GM12878 (cell line): ENCODE measurements at regions not wholly inside any gene's neighbourhood (a gene's known extent, or its start where the extent isn't known, plus 50 kb on each side); places are given as distances from the start of the nearest gene placed in this dataset.

ENCODE experiments used
- ASH2L ChIP-seq: fragments of 300-600, 200-600 bp; sonication (generic); IDR thresholded peaks from 2 replicates; pipeline ENCODE4 v1.6.1; 2017; ENCODE audit warnings: low read depth, mild to moderate bottlenecking, borderline replicate concordance
- CEBPZ ChIP-seq: fragments of 150-350 bp; IDR thresholded peaks from 2 replicates; pipeline ENCODE4 v1.6.1; 2016; ENCODE audit warnings: low read depth, low read length
- CUX1 ChIP-seq: IDR thresholded peaks from 2 replicates; pipeline ENCODE4 v1.6.1; 2012; ENCODE audit warnings: improper control_type of control experiment, low read depth, low read length; ENCODE audit not compliant: insufficient replicate concordance
- E2F8 ChIP-seq: fragments of 450-650 bp; IDR thresholded peaks from 2 replicates; pipeline ENCODE4 v1.6.1; 2018; ENCODE audit warnings: mild to moderate bottlenecking, low read depth, moderate library complexity; ENCODE audit not compliant: partially characterized antibody
- EP300 ChIP-seq, 2 experiments: fragments of 150-350 bp in 1 of 2; IDR thresholded peaks; 2 replicates each; pipeline ENCODE4 v1.6.1; 2011 to 2012; ENCODE audit warnings: low read depth in 2 of 2, low read length in 2 of 2, borderline replicate concordance in 1 of 2, improper control_type of control experiment in 1 of 2, inconsistent platforms in 1 of 2; ENCODE audit not compliant: control insufficient read depth in 1 of 2
- ESRRA ChIP-seq: IDR thresholded peaks from 2 replicates; pipeline ENCODE4 v1.6.1; 2012; ENCODE audit warnings: mild to moderate bottlenecking, low read length, improper control_type of control experiment
- ETV6 ChIP-seq, 2 experiments: fragments of 450-650 bp in 1 of 2; IDR thresholded peaks in 1 of 2; conservative IDR thresholded peaks in 1 of 2; 2 replicates each; pipeline ENCODE4 v1.6.1; 2014; ENCODE audit warnings: antibody characterized with exemption in 1 of 2, borderline replicate concordance in 1 of 2, low read depth in 1 of 2, mild to moderate bottlenecking in 1 of 2, moderate library complexity in 1 of 2
- FOXK2 ChIP-seq: fragments of 450-650 bp; IDR thresholded peaks from 2 replicates; pipeline ENCODE4 v1.6.1; 2017; ENCODE audit warnings: mild to moderate bottlenecking, moderate library complexity
- GATAD2B ChIP-seq: fragments of 450-650 bp; conservative IDR thresholded peaks from 2 replicates; pipeline ENCODE4 v1.6.1; 2017; ENCODE audit warnings: low read depth, mild to moderate bottlenecking, moderate library complexity
- JUNB ChIP-seq: IDR thresholded peaks from 2 replicates; pipeline ENCODE4 v1.6.1; 2016; ENCODE audit warnings: antibody characterized with exemption, mild to moderate bottlenecking
- MLLT1 ChIP-seq: fragments of 450-650 bp; IDR thresholded peaks from 2 replicates; pipeline ENCODE4 v1.6.1; 2016; ENCODE audit warnings: mild to moderate bottlenecking
- MTA2 ChIP-seq: fragments of 450-650 bp; IDR thresholded peaks from 2 replicates; pipeline ENCODE4 v1.6.1; 2016; ENCODE audit warnings: low read depth, mild to moderate bottlenecking, moderate library complexity
- NKRF ChIP-seq: fragments of 450-650 bp; conservative IDR thresholded peaks from 2 replicates; pipeline ENCODE4 v1.6.1; 2017; ENCODE audit warnings: mild to moderate bottlenecking, moderate library complexity
- PAX5 ChIP-seq: IDR thresholded peaks from 2 replicates; pipeline ENCODE4 v1.6.1; 2011; ENCODE audit warnings: low read depth, low read length, borderline replicate concordance

GRCh38 chr9:106420511-106420944, 442.4 kb upstream of the ZNF462 start (continued):
- peak; percentile 50; the same call in 1 of the 2 replicates for TF ChIP-seq JUNB
- TF ChIP-seq ESRRA: no peak
- peak in 1 of 2 experiments; percentile 41; a peak in 1 of 4 replicates for TF ChIP-seq ETV6 (conservative IDR thresholded peaks at IDR 0.05 in 1 of 2, IDR thresholded peaks at IDR 0.05 in 1 of 2; ENCODE audit: borderline replicate concordance in 1 of 2, low read depth in 1 of 2)
- peak; percentile 84 for TF ChIP-seq GATAD2B
- TF ChIP-seq FOXK2: no peak
- TF ChIP-seq E2F8: no peak
- TF ChIP-seq NKRF: no peak
- no peak for TF ChIP-seq CUX1
- no peak for TF ChIP-seq CEBPZ
- peak; percentile 72; the same call in 1 of the 2 replicates for TF ChIP-seq PAX5
- peak; percentile 20 to 68; a peak in 2 of 4 replicates for TF ChIP-seq EP300 (IDR thresholded peaks at IDR 0.05; ENCODE audit: borderline replicate concordance in 1 of 2, control insufficient read depth in 1 of 2, low read depth in 2 of 2, low read length in 2 of 2)
- peak; percentile 63 for TF ChIP-seq MTA2
- no peak for TF ChIP-seq MLLT1
- no peak for TF ChIP-seq ASH2L
